ENCODE measurements at regions not wholly inside any gene's neighbourhood (a gene's known extent, or its start where the extent isn't known, plus 50 kb on each side); places are given as distances from the start of the nearest gene placed in this dataset.

- TF ChIP-seq POLR2A (IDR thresholded peaks at IDR 0.05; ENCODE audit: low read depth, low read length) (no peak), TAF1 (IDR thresholded peaks at IDR 0.05; ENCODE audit: low read depth, low read length) (no peak), POLR2AphosphoS5 (IDR thresholded peaks at IDR 0.05; ENCODE audit: low read depth, low read length) (no peak)
These were observed 140.5 kb downstream of the ST6GAL2 start for GRCh38 chr2:106745468-106745867.
